ENCODE measurements at regions not wholly inside any gene's neighbourhood (a gene's known extent, or its start where the extent isn't known, plus 50 kb on each side); places are given as distances from the start of the nearest gene placed in this dataset.

- H3K9ac ChIP-seq (ENCODE audit: low read length) = no peak overlapping the region
- no peak overlapping the region for H3K4me3 ChIP-seq (ENCODE audit: low read depth, low read length, poor library complexity, severe bottlenecking)
- H4K20me1 ChIP-seq (ENCODE audit: insufficient read depth, low read length) = no peaks in the 10 kb centered on the region
- H3K79me2 ChIP-seq (ENCODE audit: insufficient read depth, low read length) = no peaks in the 10 kb centered on the region
- no peak overlapping the region for H2AFZ ChIP-seq (ENCODE audit: low read length)
- H3K4me1 ChIP-seq (ENCODE audit: insufficient read depth, low read length, severe bottlenecking) = no peaks in the 10 kb centered on the region
- H3K4me2 ChIP-seq (ENCODE audit: low read length) = no peak overlapping the region
- H3K9me3 ChIP-seq (ENCODE audit: low read length) = no peaks in the 10 kb centered on the region
- no peak overlapping the region for H3K27ac ChIP-seq (ENCODE audit: low read depth, low read length, poor library complexity, severe bottlenecking)
- no peaks in the 10 kb centered on the region for H3K9me2 ChIP-seq (ENCODE audit: low read depth, low read length)
- H3K27me3 ChIP-seq (ENCODE audit: insufficient read depth, low read length) = 0 out of 2 replicates have a peak, but pooled peaks cover 4% of the 10 kb centered on the region
- H3F3A ChIP-seq (ENCODE audit: insufficient read depth, low read length) = no peaks in the 10 kb centered on the region
- H3K36me3 ChIP-seq (ENCODE audit: insufficient read depth, low read length) = no peaks in the 10 kb centered on the region
- TF ChIP-seq EZH2 (IDR thresholded peaks at IDR 0.05; ENCODE audit: borderline replicate concordance, low read length) (no peak), CTCF (IDR thresholded peaks at IDR 0.05; ENCODE audit: low read length) (no peak)
Observed at GRCh38 chr10:128186959-128187787, 61.0 kb upstream of the MKI67 start.

- no peak overlapping the region for H3K4me2 ChIP-seq (ENCODE audit: low read length)
Observed at GRCh38 chr10:128187788-128188185, 61.6 kb upstream of the MKI67 start.

GRCh38 chr10:128189176-128189575, 63.0 kb upstream of the MKI67 start:
- Histone ChIP-seq H3K9me3 (ENCODE audit: low read length) (no peaks in the 10 kb centered on the region), H2AFZ (ENCODE audit: low read length) (no peak overlapping the region), H3K4me1 (ENCODE audit: insufficient read depth, low read length, severe bottlenecking) (no peaks in the 10 kb centered on the region), H3K36me3 (ENCODE audit: insufficient read depth, low read length) (no peaks in the 10 kb centered on the region), H3K9ac (ENCODE audit: low read length) (no peak overlapping the region), H3K4me3 (ENCODE audit: low read depth, low read length, poor library complexity, severe bottlenecking) (no peak overlapping the region), H3K9me2 (ENCODE audit: low read depth, low read length) (no peaks in the 10 kb centered on the region), H3F3A (ENCODE audit: insufficient read depth, low read length) (no peaks in the 10 kb centered on the region), H3K4me2 (ENCODE audit: low read length) (no peak overlapping the region), H3K79me2 (ENCODE audit: insufficient read depth, low read length) (no peaks in the 10 kb centered on the region), H3K27me3 (ENCODE audit: insufficient read depth, low read length) (0 out of 2 replicates have a peak, but pooled peaks cover 4% of the 10 kb centered on the region), H3K27ac (ENCODE audit: low read depth, low read length, poor library complexity, severe bottlenecking) (no peak overlapping the region), H4K20me1 (ENCODE audit: insufficient read depth, low read length) (no peaks in the 10 kb centered on the region)
- TF ChIP-seq EZH2 (IDR thresholded peaks at IDR 0.05; ENCODE audit: borderline replicate concordance, low read length) (no peak), CTCF (IDR thresholded peaks at IDR 0.05; ENCODE audit: low read length) (no peak)

More at GRCh38 chr10:128187788-128188185, 61.6 kb upstream of the MKI67 start:
- no peaks in the 10 kb centered on the region for H3K9me3 ChIP-seq (ENCODE audit: low read length)
- H3K9me2 ChIP-seq (ENCODE audit: low read depth, low read length) = no peaks in the 10 kb centered on the region
- H3K27me3 ChIP-seq (ENCODE audit: insufficient read depth, low read length) = 0 out of 2 replicates have a peak, but pooled peaks cover 4% of the 10 kb centered on the region
- H3K36me3 ChIP-seq (ENCODE audit: insufficient read depth, low read length) = no peaks in the 10 kb centered on the region
- H3K27ac ChIP-seq (ENCODE audit: low read depth, low read length, poor library complexity, severe bottlenecking) = no peak overlapping the region
- no peak overlapping the region for H3K4me3 ChIP-seq (ENCODE audit: low read depth, low read length, poor library complexity, severe bottlenecking)
- no peaks in the 10 kb centered on the region for H3K4me1 ChIP-seq (ENCODE audit: insufficient read depth, low read length, severe bottlenecking)
- H3K79me2 ChIP-seq (ENCODE audit: insufficient read depth, low read length) = no peaks in the 10 kb centered on the region
- TF ChIP-seq CTCF (IDR thresholded peaks at IDR 0.05; ENCODE audit: low read length) = no peak
- TF ChIP-seq EZH2 (IDR thresholded peaks at IDR 0.05; ENCODE audit: borderline replicate concordance, low read length) = no peak
- H4K20me1 ChIP-seq (ENCODE audit: insufficient read depth, low read length) = no peaks in the 10 kb centered on the region
- no peaks in the 10 kb centered on the region for H3F3A ChIP-seq (ENCODE audit: insufficient read depth, low read length)
- H3K9ac ChIP-seq (ENCODE audit: low read length) = no peak overlapping the region
- no peak overlapping the region for H2AFZ ChIP-seq (ENCODE audit: low read length)
